Right lobe of liver (tissue), 4 donors: ENCODE measurements at regions not wholly inside any gene's neighbourhood (a gene's known extent, or its start where the extent isn't known, plus 50 kb on each side); places are given as distances from the start of the nearest gene placed in this dataset.

ENCODE experiments used
- CTCF ChIP-seq, 4 donors: fragments of 200-600 bp in 3 of 4; fragments of 450-650 bp in 1 of 4; IDR thresholded peaks; one replicate each; pipeline versions ENCODE4 v1.5.1 to v1.8.0; 2016 to 2022; ENCODE audit warnings: antibody characterized with exemption in 4 of 4, mild to moderate bottlenecking in 2 of 4
- POLR2A ChIP-seq: fragments of 450-650 bp; IDR thresholded peaks from one replicate; pipeline ENCODE4 v1.6.1; 2017; ENCODE audit warnings: antibody characterized with exemption, mild to moderate bottlenecking
- donor health status: DM: no; HTN: no; CAD: no.
- donor health status: DM: no; HTN: no; CAD: no.
- donor health status: DM: no; HTN: yes; CAD: no.

GRCh38 chr12:111247083-111247783 lies 121.7 kb downstream of the PHETA1 start:
- TF ChIP-seq POLR2A: no peak
- TF ChIP-seq CTCF (IDR thresholded peaks at IDR 0.05): no peak
